Lower leg skin (tissue), 4 donors: ENCODE measurements at regions not wholly inside any gene's neighbourhood (a gene's known extent, or its start where the extent isn't known, plus 50 kb on each side); places are given as distances from the start of the nearest gene placed in this dataset.

Experiments used
- DNase-seq, 2 donors: peaks; one replicate each; pipeline ENCODE4 v3.0.0-alpha.2; 2019; ENCODE audit warnings: low spot score in 2 of 2
- H3K4me3 ChIP-seq: fragments of 200-600 bp; sonication (generic); 2 replicates; pipeline ENCODE4 v1.5.1; 2017; ENCODE audit warnings: mild to moderate bottlenecking, low read depth; ENCODE audit not compliant: poor library complexity, severe bottlenecking
- POLR2A ChIP-seq, 2 donors: fragments of 450-650 bp; IDR thresholded peaks; one replicate each; pipeline ENCODE4 v1.6.1; 2016 to 2017; ENCODE audit warnings: antibody characterized with exemption in 2 of 2, mild to moderate bottlenecking in 1 of 2, moderate library complexity in 1 of 2
- WGBS, 2 donors: methylation state at CpG; one replicate each; pipeline ENCODE4 v1.1.5; 2018; 5-methylcytosine and 5-hydroxymethylcytosine counted together
- intact Hi-C: fragments of 100-400 bp; cut with DNase I; formaldehyde crosslinking; loops from one replicate; pipeline ENCODE4 v1.15.0; 2023; ENCODE audit warnings: low total_unique reads
- TF ChIP-seq, protein P1 (sequence below), 3 donors: fragments of 450-650 bp; IDR thresholded peaks; one replicate each; pipeline ENCODE4 v1.5.1; 2016; ENCODE audit warnings: antibody characterized with exemption in 3 of 3, mild to moderate bottlenecking in 3 of 3, moderate library complexity in 2 of 3

DNA sequence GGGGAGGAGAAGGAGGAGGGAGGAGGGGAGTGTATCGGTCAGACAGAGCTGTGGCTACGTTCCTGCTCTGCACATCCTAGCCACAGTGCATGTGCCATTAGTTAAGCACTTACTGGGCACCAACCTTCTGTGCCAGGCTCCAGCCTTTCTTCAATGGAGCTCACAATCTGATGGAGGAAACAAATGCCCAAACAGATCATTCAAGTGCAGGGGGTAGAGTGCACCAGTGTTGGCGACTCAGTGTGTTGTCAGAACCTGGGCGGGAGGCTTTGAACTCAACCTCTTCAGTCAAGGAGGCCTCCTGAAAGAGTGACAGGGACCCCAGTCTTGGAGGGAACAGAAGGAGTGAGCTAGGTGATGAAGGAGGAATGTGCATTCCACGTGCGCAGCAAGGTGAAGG lies 51.9 kb upstream of the SHB start:
- intact Hi-C loops: no loop called here
- no peak for TF ChIP-seq POLR2A (IDR thresholded peaks at IDR 0.05)
- TF ChIP-seq, protein P1, sequence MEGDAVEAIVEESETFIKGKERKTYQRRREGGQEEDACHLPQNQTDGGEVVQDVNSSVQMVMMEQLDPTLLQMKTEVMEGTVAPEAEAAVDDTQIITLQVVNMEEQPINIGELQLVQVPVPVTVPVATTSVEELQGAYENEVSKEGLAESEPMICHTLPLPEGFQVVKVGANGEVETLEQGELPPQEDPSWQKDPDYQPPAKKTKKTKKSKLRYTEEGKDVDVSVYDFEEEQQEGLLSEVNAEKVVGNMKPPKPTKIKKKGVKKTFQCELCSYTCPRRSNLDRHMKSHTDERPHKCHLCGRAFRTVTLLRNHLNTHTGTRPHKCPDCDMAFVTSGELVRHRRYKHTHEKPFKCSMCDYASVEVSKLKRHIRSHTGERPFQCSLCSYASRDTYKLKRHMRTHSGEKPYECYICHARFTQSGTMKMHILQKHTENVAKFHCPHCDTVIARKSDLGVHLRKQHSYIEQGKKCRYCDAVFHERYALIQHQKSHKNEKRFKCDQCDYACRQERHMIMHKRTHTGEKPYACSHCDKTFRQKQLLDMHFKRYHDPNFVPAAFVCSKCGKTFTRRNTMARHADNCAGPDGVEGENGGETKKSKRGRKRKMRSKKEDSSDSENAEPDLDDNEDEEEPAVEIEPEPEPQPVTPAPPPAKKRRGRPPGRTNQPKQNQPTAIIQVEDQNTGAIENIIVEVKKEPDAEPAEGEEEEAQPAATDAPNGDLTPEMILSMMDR (IDR thresholded peaks at IDR 0.05): no peak
- peak in 1 of 2 donors; percentile 46 for DNase-seq
- 89 to 93% methylated on average over 5 to 6 of the region's 6 CpGs for WGBS, 2 donors
- no peak overlapping the region for H3K4me3 ChIP-seq

DNA sequence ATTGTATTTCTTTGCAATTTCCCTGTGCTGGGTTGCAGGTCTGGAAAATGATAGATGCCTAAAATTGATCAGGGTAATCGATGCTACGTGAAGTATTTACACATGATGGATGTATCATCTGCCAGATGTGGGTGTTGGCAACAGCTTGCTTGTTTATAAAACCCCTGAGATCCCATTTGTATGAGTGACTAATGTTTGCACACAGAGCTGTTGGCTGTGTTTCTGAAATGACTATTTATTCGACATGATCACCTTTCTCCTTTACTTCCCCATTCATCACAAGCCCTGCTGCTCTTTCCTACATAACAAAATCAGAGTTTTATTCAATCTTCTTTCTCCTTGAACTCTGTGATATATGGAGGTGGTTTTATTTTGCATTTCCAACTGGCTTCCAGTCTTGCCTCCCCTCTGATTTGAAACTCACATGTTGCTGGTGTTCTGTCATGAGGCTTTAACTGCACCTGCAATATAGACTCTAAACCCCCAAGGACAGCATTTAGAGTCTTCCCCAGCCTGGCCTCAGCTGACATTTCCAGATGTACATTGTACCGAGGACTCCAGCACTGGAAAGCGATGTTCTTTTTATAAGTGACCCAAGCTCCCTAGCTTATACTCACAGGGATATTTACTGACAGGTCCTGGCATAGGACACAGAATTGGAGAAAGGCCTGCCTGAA lies 50.7 kb upstream of the SHB start:
- intact Hi-C loops: no loop called here
- peak in 1 of 2 donors; percentile 17 for DNase-seq
- no peak overlapping the region for H3K4me3 ChIP-seq
- WGBS, 2 donors: 54 to 57% methylated on average over 5 of the region's 5 CpGs
- TF ChIP-seq POLR2A (IDR thresholded peaks at IDR 0.05): no peak
- TF ChIP-seq, protein P1 (IDR thresholded peaks at IDR 0.05): no peak

DNA sequence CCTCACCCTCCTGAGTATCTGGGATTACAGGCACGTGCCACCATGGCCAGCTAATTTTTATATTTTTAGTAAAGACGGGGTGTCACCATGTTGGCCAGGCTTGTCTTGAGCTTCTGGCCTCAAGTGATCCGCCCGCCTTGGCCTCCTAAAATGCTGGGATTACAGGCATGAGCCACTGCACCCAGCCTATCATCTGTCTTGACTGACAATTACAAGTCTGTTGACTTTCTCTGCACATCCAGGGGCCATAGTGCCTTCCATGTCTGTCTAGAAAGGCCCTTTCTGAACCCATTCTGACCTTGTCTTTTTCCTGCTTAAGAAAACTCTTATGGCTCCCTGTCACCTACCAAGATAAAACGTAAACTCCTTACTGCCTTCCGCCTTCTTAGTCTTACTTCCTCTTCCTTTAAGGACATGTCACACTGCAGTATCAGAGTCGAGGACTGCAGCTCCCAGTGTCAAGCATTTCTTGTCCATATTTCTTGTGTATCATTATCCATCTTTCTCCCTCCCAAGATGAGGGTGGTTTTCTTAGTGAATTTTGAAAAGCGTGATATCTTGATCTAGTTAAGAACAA lies 49.9 kb upstream of the SHB start:
- H3K4me3 ChIP-seq: no peak overlapping the region
- TF ChIP-seq, protein P1 (IDR thresholded peaks at IDR 0.05): no peak
- no peak for TF ChIP-seq POLR2A (IDR thresholded peaks at IDR 0.05)
- intact Hi-C loops: no loop called here
- DNase-seq: peak in 1 of 2 donors; percentile 61
- WGBS, 2 donors: 82 to 90% methylated on average over 8 of the region's 8 CpGs
